H1 (cell line): ENCODE measurements at regions not wholly inside any gene's neighbourhood (a gene's known extent, or its start where the extent isn't known, plus 50 kb on each side); places are given as distances from the start of the nearest gene placed in this dataset.

ENCODE experiments used
- CTCF ChIP-seq, 3 experiments: IDR thresholded peaks; 1 replicate in 2 of 3; 2 replicates in 1 of 3; pipeline versions ENCODE4 v1.5.1 to v1.6.1; 2011; ENCODE audit warnings: low read length in 3 of 3, mild to moderate bottlenecking in 3 of 3, inconsistent platforms in 2 of 3, low read depth in 1 of 3, moderate library complexity in 1 of 3; ENCODE audit not compliant: insufficient read depth in 1 of 3; ENCODE audit errors: control extremely low read depth in 1 of 3
- EP300 ChIP-seq, 2 experiments: IDR thresholded peaks; 1 replicate in 1 of 2; 2 replicates in 1 of 2; pipeline ENCODE4 v1.6.1; 2011 to 2012; ENCODE audit warnings: low read depth in 2 of 2, low read length in 2 of 2, mild to moderate bottlenecking in 2 of 2, borderline replicate concordance in 1 of 2, inconsistent platforms in 1 of 2, moderate library complexity in 1 of 2
- FOSL1 ChIP-seq: IDR thresholded peaks from 2 replicates; pipeline ENCODE4 v1.6.1; 2011; ENCODE audit warnings: mild to moderate bottlenecking, low read depth, low read length, moderate library complexity; ENCODE audit not compliant: insufficient read depth
- HDAC6 ChIP-seq: IDR thresholded peaks from one replicate; pipeline ENCODE4 v1.7.1; 2012; ENCODE audit warnings: low read depth, mild to moderate bottlenecking, inconsistent platforms, low read length, moderate library complexity
- JUND ChIP-seq: IDR thresholded peaks from 2 replicates; pipeline ENCODE4 v1.6.1; 2011; ENCODE audit warnings: mild to moderate bottlenecking, improper control_type of control experiment, low read length
- KDM1A ChIP-seq: fragments of 200-600, 300-600 bp; sonication (generic); IDR thresholded peaks from 2 replicates; pipeline ENCODE4 v1.7.1; 2016; ENCODE audit warnings: mild to moderate bottlenecking, low read length, borderline replicate concordance
- POLR2A ChIP-seq, 2 experiments: IDR thresholded peaks; 1 replicate in 1 of 2; 2 replicates in 1 of 2; pipeline ENCODE4 v1.6.1; 2011; ENCODE audit warnings: low read depth in 2 of 2, low read length in 2 of 2, mild to moderate bottlenecking in 2 of 2; ENCODE audit errors: control extremely low read depth in 1 of 2
- RNF2 ChIP-seq: fragments of 200-900, 300-1000 bp; sonication (generic); IDR thresholded peaks from 2 replicates; pipeline ENCODE4 v1.7.1; 2016; ENCODE audit warnings: borderline replicate concordance, low read depth, mild to moderate bottlenecking, antibody characterized with exemption, low read length; ENCODE audit not compliant: poor library complexity, severe bottlenecking; ENCODE audit errors: missing control alignments
- RXRA ChIP-seq: IDR thresholded peaks from 2 replicates; pipeline ENCODE4 v1.6.1; 2011; ENCODE audit warnings: low read depth, mild to moderate bottlenecking, low read length, moderate library complexity; ENCODE audit not compliant: insufficient read depth
- ZNF274 ChIP-seq: IDR thresholded peaks from 2 replicates; pipeline ENCODE4 v1.7.0; 2012; ENCODE audit warnings: low read length, borderline replicate concordance; ENCODE audit errors: extremely low read depth

GRCh38 chr2:55801436-55801835, 107.8 kb upstream of the PNPT1 start:
- TF ChIP-seq RNF2, result no peak
- no peak for TF ChIP-seq POLR2A (IDR thresholded peaks at IDR 0.05; ENCODE audit: control extremely low read depth in 1 of 2, low read depth in 2 of 2, low read length in 2 of 2)
- no peak for TF ChIP-seq CTCF (IDR thresholded peaks at IDR 0.05; ENCODE audit: control extremely low read depth in 1 of 3, insufficient read depth in 1 of 3, low read depth in 1 of 3, low read length in 3 of 3)
- TF ChIP-seq HDAC6, result no peak
- TF ChIP-seq RXRA, result no peak
- no peak for TF ChIP-seq FOSL1
- TF ChIP-seq EP300 (IDR thresholded peaks at IDR 0.05; ENCODE audit: borderline replicate concordance in 1 of 2, low read depth in 2 of 2, low read length in 2 of 2), result no peak
- TF ChIP-seq KDM1A, result no peak
- no peak for TF ChIP-seq JUND
- no peak for TF ChIP-seq ZNF274
